Neural cell (in vitro differentiated cells): ENCODE measurements at regions not wholly inside any gene's neighbourhood (a gene's known extent, or its start where the extent isn't known, plus 50 kb on each side); places are given as distances from the start of the nearest gene placed in this dataset.

Source experiments
- CTCF ChIP-seq: fragments of 450-650 bp; IDR thresholded peaks from 2 replicates; pipeline ENCODE4 v1.5.1; 2014; ENCODE audit warnings: antibody characterized with exemption, mild to moderate bottlenecking, moderate library complexity; ENCODE audit not compliant: poor library complexity, severe bottlenecking
- EZH2 ChIP-seq: fragments of 200-600, 300-800 bp; shearing (Covaris generic), sonication (generic); IDR thresholded peaks from 2 replicates; pipeline ENCODE4 v1.6.1; 2014; ENCODE audit warnings: antibody characterized with exemption, low read length, borderline replicate concordance, mild to moderate bottlenecking; ENCODE audit not compliant: insufficient read depth, poor library complexity, severe bottlenecking
- RAD21 ChIP-seq: fragments of 450-650 bp; conservative IDR thresholded peaks from 2 replicates; pipeline ENCODE4 v1.6.1; 2014; ENCODE audit warnings: antibody characterized with exemption, mild to moderate bottlenecking, moderate library complexity

GRCh38 chr3:124364317-124365020 lies 365.8 kb upstream of the UMPS start:
- TF ChIP-seq RAD21 = no peak
- TF ChIP-seq CTCF = no peak
- TF ChIP-seq EZH2 = no peak
